Glutamatergic neuron (in vitro differentiated cells): ENCODE measurements at regions not wholly inside any gene's neighbourhood (a gene's known extent, or its start where the extent isn't known, plus 50 kb on each side); places are given as distances from the start of the nearest gene placed in this dataset.

Experiments
- DNase-seq: peaks from one replicate; pipeline ENCODE4 v3.0.0; 2022
- H3K27ac Mint-ChIP-seq: one replicate; pipeline ENCODE4 v1.8.0; 2020; ENCODE audit warnings: mild to moderate bottlenecking, mixed read lengths, inconsistent platforms; ENCODE audit not compliant: unreplicated experiment
- H3K27me3 Mint-ChIP-seq: one replicate; pipeline ENCODE4 v1.8.0; 2020; ENCODE audit warnings: mild to moderate bottlenecking, moderate library complexity, mixed read lengths, inconsistent platforms; ENCODE audit not compliant: unreplicated experiment
- H3K36me3 Mint-ChIP-seq: one replicate; pipeline ENCODE4 v1.8.0; 2020; ENCODE audit warnings: mild to moderate bottlenecking, mixed read lengths, inconsistent platforms; ENCODE audit not compliant: unreplicated experiment
- H3K4me1 Mint-ChIP-seq: one replicate; pipeline ENCODE4 v1.8.0; 2020; ENCODE audit warnings: mild to moderate bottlenecking, low read depth, mixed read lengths, inconsistent platforms; ENCODE audit not compliant: unreplicated experiment
- H3K4me3 Mint-ChIP-seq: one replicate; pipeline ENCODE4 v1.8.0; 2020; ENCODE audit warnings: mild to moderate bottlenecking, mixed read lengths, inconsistent platforms; ENCODE audit not compliant: unreplicated experiment
- H3K9me3 Mint-ChIP-seq: one replicate; pipeline ENCODE4 v1.8.0; 2020; ENCODE audit warnings: mild to moderate bottlenecking, moderate library complexity, mixed read lengths, inconsistent platforms; ENCODE audit not compliant: unreplicated experiment
- TF ChIP-seq, protein P1 (sequence below): fragments of 200-600 bp; sonication (generic); IDR thresholded peaks from one replicate; pipeline ENCODE4 v1.5.0; 2021; ENCODE audit not compliant: partially characterized antibody, unreplicated experiment

DNA sequence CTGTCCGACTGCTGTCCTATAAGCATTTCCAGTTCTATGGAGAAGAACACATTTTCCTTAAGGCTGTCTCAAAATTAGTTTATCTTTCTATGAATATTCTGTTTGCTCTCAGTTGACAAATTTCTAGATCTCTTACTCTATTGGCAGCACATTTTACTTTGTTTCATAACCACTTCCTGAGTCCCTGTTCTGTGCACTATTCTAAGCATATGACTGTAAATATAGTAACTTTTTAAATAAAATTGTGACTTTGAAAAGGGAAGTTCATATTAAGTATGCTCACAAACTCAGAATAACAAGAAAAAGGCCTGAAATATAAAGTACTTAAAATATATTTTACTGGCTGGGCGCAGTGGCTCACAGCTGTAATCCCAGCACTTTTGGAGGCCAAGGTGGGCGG lies 56.5 kb upstream of the HTR2A start:
- H3K4me1 Mint-ChIP-seq = no peaks in the 10 kb centered on the region
- no peak overlapping the region for H3K4me3 Mint-ChIP-seq
- H3K9me3 Mint-ChIP-seq = no peaks in the 10 kb centered on the region
- H3K27me3 Mint-ChIP-seq = peaks cover 1% of the 10 kb centered on the region
- H3K27ac Mint-ChIP-seq = no peak overlapping the region
- TF ChIP-seq, protein P1, sequence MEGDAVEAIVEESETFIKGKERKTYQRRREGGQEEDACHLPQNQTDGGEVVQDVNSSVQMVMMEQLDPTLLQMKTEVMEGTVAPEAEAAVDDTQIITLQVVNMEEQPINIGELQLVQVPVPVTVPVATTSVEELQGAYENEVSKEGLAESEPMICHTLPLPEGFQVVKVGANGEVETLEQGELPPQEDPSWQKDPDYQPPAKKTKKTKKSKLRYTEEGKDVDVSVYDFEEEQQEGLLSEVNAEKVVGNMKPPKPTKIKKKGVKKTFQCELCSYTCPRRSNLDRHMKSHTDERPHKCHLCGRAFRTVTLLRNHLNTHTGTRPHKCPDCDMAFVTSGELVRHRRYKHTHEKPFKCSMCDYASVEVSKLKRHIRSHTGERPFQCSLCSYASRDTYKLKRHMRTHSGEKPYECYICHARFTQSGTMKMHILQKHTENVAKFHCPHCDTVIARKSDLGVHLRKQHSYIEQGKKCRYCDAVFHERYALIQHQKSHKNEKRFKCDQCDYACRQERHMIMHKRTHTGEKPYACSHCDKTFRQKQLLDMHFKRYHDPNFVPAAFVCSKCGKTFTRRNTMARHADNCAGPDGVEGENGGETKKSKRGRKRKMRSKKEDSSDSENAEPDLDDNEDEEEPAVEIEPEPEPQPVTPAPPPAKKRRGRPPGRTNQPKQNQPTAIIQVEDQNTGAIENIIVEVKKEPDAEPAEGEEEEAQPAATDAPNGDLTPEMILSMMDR = no peak
- no peak for DNase-seq
- no peaks in the 10 kb centered on the region for H3K36me3 Mint-ChIP-seq

DNA sequence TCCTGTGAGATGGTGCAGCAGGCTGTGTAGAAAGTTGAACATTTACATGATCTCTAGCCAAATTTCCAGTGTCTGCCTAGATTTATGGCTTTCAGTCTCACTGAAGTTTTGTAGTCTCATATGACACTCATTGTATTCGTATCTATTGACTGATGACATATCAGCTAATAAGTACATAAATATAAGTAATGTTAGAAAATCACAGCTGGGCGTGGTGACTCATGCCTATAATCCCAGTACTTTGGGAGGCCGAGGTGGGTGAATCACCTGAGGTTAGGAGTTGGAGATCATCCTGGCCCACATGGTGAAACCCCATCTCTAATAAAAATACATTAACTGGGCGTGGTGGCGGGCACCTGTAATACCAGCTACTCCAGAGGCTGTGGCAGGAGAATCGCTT lies 54.7 kb upstream of the HTR2A start:
- H3K36me3 Mint-ChIP-seq = peaks cover 4% of the 10 kb centered on the region
- TF ChIP-seq, protein P1 = no peak

DNA sequence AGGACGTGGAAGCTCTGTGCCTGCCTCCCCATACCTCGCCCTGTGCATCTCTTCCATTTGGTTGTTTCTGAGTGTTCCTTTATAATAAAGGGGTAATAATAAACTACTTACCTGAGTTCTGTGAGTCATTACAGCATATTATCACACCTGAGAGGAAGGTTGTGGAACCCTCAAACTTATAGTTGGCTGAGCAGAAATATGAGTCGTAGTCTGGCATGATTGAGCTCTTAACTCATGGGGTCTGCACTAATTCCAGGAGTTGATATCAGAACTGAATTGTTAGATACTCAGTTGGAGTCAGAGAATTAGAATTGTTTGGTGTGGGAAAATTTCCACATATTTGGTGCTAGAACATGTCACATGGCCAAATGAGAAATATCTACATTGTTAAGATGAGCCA lies 52.4 kb upstream of the HTR2A start:
- TF ChIP-seq, protein P1 = no peak
- H3K4me3 Mint-ChIP-seq = no peak overlapping the region
- H3K27ac Mint-ChIP-seq = no peak overlapping the region
- no peaks in the 10 kb centered on the region for H3K4me1 Mint-ChIP-seq
- DNase-seq = no peak
- H3K9me3 Mint-ChIP-seq = no peaks in the 10 kb centered on the region
- no peaks in the 10 kb centered on the region for H3K27me3 Mint-ChIP-seq
- H3K36me3 Mint-ChIP-seq = peaks cover 19% of the 10 kb centered on the region

More for the DNA sequence above, 54.7 kb upstream of the HTR2A start:
- Mint-ChIP-seq H3K4me1 (no peaks in the 10 kb centered on the region), H3K27me3 (no peaks in the 10 kb centered on the region), H3K27ac (no peak overlapping the region), H3K4me3 (no peak overlapping the region), H3K9me3 (no peaks in the 10 kb centered on the region)
- no peak for DNase-seq

DNA sequence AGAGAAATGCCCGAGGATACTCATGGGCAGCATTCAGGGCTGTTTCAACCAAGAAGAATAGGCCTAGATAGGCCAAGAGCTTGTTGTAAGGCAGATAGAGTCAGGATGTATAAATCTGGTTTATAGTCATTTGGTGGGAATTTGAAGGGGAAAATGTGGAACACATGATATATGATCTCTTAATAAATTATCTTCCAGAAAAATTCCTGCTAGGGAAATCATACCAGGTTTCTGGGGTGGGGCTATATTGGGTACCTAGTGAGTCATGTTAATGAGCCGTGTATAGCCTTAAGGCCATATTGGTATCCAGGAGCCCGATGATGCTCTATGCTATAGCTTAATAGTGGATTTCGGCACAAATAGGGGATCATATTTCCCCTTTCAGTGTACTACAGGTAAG lies 51.5 kb upstream of the HTR2A start:
- no peak for DNase-seq
- H3K27ac Mint-ChIP-seq = no peak overlapping the region
- no peaks in the 10 kb centered on the region for H3K27me3 Mint-ChIP-seq
- TF ChIP-seq, protein P1 = no peak
- H3K4me3 Mint-ChIP-seq = no peak overlapping the region
- H3K4me1 Mint-ChIP-seq = no peaks in the 10 kb centered on the region
- H3K9me3 Mint-ChIP-seq = no peaks in the 10 kb centered on the region
- H3K36me3 Mint-ChIP-seq = peaks cover 26% of the 10 kb centered on the region

GRCh38 chr13:46947425-46948191 lies 50.8 kb upstream of the HTR2A start:
- Mint-ChIP-seq H3K36me3 (peaks cover 26% of the 10 kb centered on the region), H3K9me3 (no peaks in the 10 kb centered on the region), H3K4me3 (no peak overlapping the region), H3K27ac (no peak overlapping the region), H3K27me3 (no peaks in the 10 kb centered on the region), H3K4me1 (no peaks in the 10 kb centered on the region)
- TF ChIP-seq, protein P1 = no peak
- no peak for DNase-seq
